ENCODE measurements at regions not wholly inside any gene's neighbourhood (a gene's known extent, or its start where the extent isn't known, plus 50 kb on each side); places are given as distances from the start of the nearest gene placed in this dataset.

DNA sequence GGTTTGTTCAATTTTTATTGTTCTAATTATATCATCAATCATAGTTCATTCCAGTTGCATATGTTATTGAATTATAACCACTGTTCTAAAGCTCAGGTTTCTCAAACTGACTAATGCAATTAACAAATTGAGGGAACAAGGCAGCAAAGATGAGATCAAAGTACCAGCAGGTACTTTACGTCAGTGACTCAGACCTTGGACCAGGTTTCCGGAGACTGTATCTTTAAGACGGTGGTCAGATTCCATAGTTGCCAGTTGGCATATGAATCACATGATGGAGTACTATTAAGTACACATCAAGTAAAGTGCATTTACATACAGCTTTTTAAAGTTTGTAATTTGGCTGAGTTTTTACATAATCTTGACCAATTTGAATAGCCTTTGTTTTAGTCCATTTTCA lies 583.6 kb upstream of the ROBO2 start:
- H3K36me3 ChIP-seq: no peaks in the 10 kb centered on the region
- no peak overlapping the region for H3K4me3 ChIP-seq
- no peak overlapping the region for H3K27ac ChIP-seq
- H3K27me3 ChIP-seq: no peaks in the 10 kb centered on the region
- no peaks in the 10 kb centered on the region for H3K9me3 ChIP-seq
- H3K4me1 ChIP-seq: no peaks in the 10 kb centered on the region
- TF ChIP-seq, protein P1, sequence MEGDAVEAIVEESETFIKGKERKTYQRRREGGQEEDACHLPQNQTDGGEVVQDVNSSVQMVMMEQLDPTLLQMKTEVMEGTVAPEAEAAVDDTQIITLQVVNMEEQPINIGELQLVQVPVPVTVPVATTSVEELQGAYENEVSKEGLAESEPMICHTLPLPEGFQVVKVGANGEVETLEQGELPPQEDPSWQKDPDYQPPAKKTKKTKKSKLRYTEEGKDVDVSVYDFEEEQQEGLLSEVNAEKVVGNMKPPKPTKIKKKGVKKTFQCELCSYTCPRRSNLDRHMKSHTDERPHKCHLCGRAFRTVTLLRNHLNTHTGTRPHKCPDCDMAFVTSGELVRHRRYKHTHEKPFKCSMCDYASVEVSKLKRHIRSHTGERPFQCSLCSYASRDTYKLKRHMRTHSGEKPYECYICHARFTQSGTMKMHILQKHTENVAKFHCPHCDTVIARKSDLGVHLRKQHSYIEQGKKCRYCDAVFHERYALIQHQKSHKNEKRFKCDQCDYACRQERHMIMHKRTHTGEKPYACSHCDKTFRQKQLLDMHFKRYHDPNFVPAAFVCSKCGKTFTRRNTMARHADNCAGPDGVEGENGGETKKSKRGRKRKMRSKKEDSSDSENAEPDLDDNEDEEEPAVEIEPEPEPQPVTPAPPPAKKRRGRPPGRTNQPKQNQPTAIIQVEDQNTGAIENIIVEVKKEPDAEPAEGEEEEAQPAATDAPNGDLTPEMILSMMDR (IDR thresholded peaks at IDR 0.05): no peak
- DNase-seq (ENCODE audit: low spot score): no peak

DNA sequence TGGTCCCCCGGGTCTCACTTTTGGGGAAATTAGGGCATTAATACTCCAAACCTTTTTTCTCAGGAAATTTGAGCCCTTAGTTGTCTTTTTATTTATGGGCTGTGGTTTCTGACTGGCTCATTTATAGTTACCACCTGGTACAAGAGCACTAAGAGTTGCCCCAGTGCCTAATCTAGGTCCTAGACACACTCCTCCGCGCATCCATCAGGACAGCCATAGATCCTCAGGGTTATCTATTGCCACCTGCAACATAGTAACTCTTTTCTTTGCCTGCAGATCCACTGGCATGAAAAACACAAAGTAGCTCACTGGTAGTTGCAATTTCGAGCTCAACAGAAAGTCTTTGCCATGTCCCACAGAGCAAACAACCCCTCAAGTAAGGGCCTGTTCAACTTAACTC lies 576.4 kb upstream of the ROBO2 start:
- TF ChIP-seq, protein P1 (IDR thresholded peaks at IDR 0.05): no peak

DNA sequence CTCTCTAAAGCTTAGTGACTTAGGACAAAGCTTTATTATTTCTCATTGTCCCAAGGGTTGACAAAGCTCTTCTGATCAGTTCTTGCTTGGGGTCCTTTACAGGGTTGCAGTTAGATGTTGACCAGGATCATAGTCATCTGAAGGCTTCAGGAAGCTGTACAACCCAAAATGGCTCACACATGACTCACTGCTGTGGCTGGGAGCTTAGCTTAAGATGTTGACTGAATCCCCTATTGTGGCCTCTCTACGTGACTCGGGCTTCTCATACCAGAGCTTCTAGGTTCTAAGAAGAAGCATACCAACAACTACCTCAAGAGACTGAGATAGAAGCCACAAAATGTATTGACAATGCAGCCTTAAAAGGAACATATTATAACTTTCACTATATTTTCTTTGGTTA lies 569.6 kb upstream of the ROBO2 start:
- Histone ChIP-seq H3K36me3 (no peaks in the 10 kb centered on the region), H3K4me1 (no peaks in the 10 kb centered on the region), H3K27me3 (no peaks in the 10 kb centered on the region), H3K4me3 (no peak overlapping the region), H3K27ac (no peak overlapping the region), H3K9me3 (no peaks in the 10 kb centered on the region)
- TF ChIP-seq, protein P1 (IDR thresholded peaks at IDR 0.05): no peak
- no peak for DNase-seq (ENCODE audit: low spot score)

More for the DNA sequence above, 576.4 kb upstream of the ROBO2 start:
- Histone ChIP-seq H3K4me3 (no peak overlapping the region), H3K27me3 (no peaks in the 10 kb centered on the region), H3K27ac (no peak overlapping the region), H3K36me3 (no peaks in the 10 kb centered on the region), H3K9me3 (no peaks in the 10 kb centered on the region), H3K4me1 (no peaks in the 10 kb centered on the region)
- no peak for DNase-seq (ENCODE audit: low spot score)

DNA sequence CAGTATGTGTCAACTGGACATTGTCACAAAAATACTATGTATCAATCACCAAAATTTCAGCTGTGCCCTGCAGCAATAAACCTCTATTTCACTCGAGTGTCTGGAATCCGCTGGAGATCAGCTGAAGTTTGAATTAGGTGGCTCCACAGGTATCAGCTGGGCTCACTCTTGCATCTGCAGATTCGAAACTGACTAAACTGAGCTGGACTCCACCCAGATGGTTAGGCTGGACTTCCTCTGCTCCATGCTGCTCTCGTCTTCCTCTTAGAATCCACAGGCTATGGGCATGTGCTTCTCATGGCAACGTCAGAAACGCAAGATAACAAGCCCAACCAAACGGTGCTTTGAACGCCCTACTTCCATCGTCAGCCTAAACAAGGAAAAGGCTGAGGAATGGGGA lies 565.3 kb upstream of the ROBO2 start:
- TF ChIP-seq, protein P1 (IDR thresholded peaks at IDR 0.05): no peak
- H3K27me3 ChIP-seq: no peaks in the 10 kb centered on the region
- DNase-seq (ENCODE audit: low spot score): no peak
- H3K9me3 ChIP-seq: no peaks in the 10 kb centered on the region
- H3K4me1 ChIP-seq: no peaks in the 10 kb centered on the region
- no peak overlapping the region for H3K4me3 ChIP-seq
- no peaks in the 10 kb centered on the region for H3K36me3 ChIP-seq
- H3K27ac ChIP-seq: no peak overlapping the region

DNA sequence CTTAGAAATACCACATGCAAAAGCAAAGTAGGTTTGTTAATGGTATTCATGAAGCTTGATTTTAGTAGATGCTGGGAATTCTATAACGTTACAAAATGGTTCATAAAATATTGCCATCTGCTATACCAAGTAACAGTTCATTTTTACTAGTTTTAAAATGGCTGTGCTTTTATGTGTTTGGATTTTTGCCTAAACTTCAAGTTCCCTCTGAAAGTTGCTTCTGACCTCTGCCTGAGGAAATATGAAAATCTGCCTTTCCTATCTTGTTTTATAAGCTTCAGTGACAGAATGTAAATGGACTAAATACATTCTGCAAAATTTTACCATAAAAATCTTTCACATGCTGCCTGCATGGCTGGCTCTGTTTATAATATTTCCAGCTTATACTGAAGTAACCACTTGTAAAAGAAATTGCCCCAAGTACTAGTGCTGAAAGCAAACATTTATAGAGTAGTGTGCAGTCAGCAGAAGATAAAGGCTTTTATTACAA lies 560.7 kb upstream of the ROBO2 start:
- H3K36me3 ChIP-seq: no peaks in the 10 kb centered on the region
- no peak overlapping the region for H3K4me3 ChIP-seq
- TF ChIP-seq, protein P1 (IDR thresholded peaks at IDR 0.05): no peak
- no peak for DNase-seq (ENCODE audit: low spot score)
- no peak overlapping the region for H3K27ac ChIP-seq
- H3K4me1 ChIP-seq: no peaks in the 10 kb centered on the region
- H3K9me3 ChIP-seq: no peaks in the 10 kb centered on the region
- H3K27me3 ChIP-seq: no peaks in the 10 kb centered on the region

DNA sequence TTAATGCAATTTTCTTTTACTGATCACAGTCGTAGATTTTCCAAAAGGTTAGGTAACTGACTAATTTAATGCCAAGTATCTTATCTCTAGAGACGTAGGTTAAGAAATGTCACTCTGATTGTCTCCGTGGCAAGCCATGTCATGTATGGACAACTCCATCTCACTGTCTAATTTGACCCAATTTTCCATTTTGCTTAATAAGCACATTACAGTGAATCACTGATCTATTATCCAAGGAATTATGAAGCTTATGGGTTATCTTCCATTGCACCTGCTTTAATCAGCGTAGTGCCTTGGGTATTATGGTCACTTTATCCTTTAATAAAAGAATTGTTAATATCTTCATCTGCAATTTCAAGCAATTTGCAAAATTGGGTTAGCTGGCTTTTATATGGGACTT lies 557.4 kb upstream of the ROBO2 start:
- DNase-seq (ENCODE audit: low spot score): no peak
- no peaks in the 10 kb centered on the region for H3K27me3 ChIP-seq
- H3K27ac ChIP-seq: no peak overlapping the region
- no peaks in the 10 kb centered on the region for H3K4me1 ChIP-seq
- TF ChIP-seq, protein P1 (IDR thresholded peaks at IDR 0.05): no peak
- no peak overlapping the region for H3K4me3 ChIP-seq
- H3K9me3 ChIP-seq: no peaks in the 10 kb centered on the region
- H3K36me3 ChIP-seq: no peaks in the 10 kb centered on the region
